Colonic mucosa (tissue), 4 donors: ENCODE measurements at regions not wholly inside any gene's neighbourhood (a gene's known extent, or its start where the extent isn't known, plus 50 kb on each side); places are given as distances from the start of the nearest gene placed in this dataset.
A peak's percentile ranks its signal among the peaks of the same experiment; 100 is the strongest.

ENCODE experiments used
- DNase-seq: peaks from one replicate; pipeline ENCODE4 v3.0.0-alpha.2; 2020
- H3K27ac ChIP-seq: fragments of 200-600 bp; one replicate; pipeline ENCODE4 v1.8.0; 2021
- H3K27me3 ChIP-seq: fragments of 200-600 bp; one replicate; pipeline ENCODE4 v1.8.0; 2021
- H3K36me3 ChIP-seq: fragments of 200-600 bp; one replicate; pipeline ENCODE4 v1.8.0; 2021
- H3K4me1 ChIP-seq: fragments of 200-600 bp; one replicate; pipeline ENCODE4 v1.8.0; 2021; ENCODE audit warnings: mild to moderate bottlenecking
- H3K4me3 ChIP-seq: fragments of 200-600 bp; one replicate; pipeline ENCODE4 v1.8.0; 2021
- H3K9ac ChIP-seq, 2 donors: one replicate each; pipeline ENCODE4 v1.7.0; 2013; ENCODE audit warnings: control low read depth in 2 of 2, low read depth in 2 of 2, low read length in 2 of 2
- H3K9me3 ChIP-seq: fragments of 200-600 bp; one replicate; pipeline ENCODE4 v1.8.0; 2021
- intact Hi-C: fragments of 100-400 bp; cut with DNase I; formaldehyde crosslinking; loops from one replicate; pipeline ENCODE4 v1.14.1; 2022
- TF ChIP-seq, protein P1 (sequence below): fragments of 200-600 bp; IDR thresholded peaks from one replicate; pipeline ENCODE4 v1.8.0; 2022; ENCODE audit warnings: antibody characterized with exemption, mild to moderate bottlenecking
- donor health status: healthy.
- donor health status: DM: no; HTN: no; CAD: no.
- donor health status: DM: no; HTN: no; CAD: no.

DNA sequence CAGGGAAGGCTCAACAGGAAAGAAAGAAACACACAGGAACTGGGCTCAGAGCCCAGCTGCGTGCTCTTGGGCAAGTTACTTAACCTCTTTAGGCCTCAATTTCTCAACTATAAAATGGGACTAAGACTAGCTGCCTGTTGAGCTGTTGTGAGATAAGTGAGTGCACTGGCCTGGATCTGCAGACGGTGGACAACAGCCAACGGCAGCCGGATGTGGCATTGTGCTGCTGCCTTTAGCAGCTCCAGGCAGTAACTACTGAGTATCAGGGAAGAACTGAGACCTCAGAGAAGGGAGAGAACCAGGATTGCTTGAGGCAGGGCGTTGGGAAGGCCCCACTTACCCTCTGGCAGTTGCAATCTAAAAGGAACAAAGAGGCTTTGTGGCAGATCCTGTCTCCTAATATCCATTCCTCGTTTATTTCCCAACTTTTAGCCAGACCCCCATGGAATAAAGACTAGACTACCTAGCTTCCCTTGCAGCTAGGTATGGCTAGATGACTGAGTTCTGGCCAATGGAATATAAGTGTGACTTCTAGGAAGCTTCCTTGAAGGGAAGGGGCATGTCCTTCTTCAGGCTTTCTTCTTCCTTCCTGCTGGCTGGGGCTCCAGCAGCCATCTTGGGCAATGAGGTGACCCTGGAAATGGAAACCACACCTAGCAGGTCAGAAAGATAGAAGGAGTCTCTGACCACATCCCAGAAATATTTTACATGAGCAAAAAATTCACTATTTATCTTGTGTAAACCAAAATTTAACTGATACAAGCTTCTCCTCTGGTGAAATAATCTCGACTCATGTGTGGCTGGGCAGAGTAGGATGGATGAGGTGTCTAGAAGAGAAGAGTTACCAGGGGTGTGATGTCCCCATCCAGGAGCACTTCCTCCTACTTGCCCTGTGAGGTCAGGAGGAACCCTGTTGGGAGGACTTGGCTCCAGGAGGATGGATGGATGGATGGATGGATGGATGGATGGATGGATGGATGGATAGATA is 67.6 kb downstream of the MRPL14 start:
- Histone ChIP-seq H3K9me3 (no peaks in the 10 kb centered on the region), H3K27ac (peak overlapping the region; percentile 73), H3K27me3 (no peaks in the 10 kb centered on the region), H3K4me3 (no peak overlapping the region), H3K36me3 (no peaks in the 10 kb centered on the region), H3K9ac (no peak overlapping the region), H3K4me1 (no peaks in the 10 kb centered on the region)
- intact Hi-C loops, result no loop called here
- TF ChIP-seq, protein P1, sequence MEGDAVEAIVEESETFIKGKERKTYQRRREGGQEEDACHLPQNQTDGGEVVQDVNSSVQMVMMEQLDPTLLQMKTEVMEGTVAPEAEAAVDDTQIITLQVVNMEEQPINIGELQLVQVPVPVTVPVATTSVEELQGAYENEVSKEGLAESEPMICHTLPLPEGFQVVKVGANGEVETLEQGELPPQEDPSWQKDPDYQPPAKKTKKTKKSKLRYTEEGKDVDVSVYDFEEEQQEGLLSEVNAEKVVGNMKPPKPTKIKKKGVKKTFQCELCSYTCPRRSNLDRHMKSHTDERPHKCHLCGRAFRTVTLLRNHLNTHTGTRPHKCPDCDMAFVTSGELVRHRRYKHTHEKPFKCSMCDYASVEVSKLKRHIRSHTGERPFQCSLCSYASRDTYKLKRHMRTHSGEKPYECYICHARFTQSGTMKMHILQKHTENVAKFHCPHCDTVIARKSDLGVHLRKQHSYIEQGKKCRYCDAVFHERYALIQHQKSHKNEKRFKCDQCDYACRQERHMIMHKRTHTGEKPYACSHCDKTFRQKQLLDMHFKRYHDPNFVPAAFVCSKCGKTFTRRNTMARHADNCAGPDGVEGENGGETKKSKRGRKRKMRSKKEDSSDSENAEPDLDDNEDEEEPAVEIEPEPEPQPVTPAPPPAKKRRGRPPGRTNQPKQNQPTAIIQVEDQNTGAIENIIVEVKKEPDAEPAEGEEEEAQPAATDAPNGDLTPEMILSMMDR, result no peak
- no peak for DNase-seq

DNA sequence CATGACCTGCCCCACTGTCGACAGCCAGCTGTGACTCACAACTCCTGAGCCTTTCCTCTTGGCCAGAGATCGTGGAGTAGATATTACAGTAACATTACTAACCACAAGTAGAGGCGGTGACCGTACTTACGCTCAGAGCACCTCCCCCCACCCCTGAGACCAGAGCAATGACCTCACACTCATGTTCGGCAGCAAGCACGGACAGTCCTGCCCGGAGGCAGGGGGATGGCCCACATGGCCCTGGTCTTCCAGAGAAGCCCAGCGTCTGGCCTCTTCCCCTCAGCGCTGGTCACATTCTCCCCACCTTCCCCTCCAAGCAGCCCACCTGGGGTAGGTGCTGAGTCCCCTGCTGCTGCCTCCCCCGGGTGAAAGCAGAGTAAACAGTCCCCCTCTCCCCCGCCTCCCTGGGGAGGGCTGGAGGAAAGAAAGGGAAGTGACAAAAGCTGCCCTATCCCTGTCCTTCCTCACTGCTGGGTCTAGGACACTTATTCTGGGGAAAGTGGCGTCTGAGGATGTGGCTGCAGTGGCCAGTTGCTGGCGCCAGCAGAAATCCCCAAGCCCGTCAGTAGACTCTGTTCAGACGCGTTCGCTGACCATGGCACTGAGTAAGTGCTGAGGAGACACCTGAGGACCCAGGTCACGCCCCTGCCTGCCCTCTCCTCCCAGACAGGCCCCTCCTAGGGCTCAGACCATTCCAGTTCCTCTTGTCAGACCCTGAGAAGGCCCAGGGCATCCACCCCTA is 68.5 kb downstream of the MRPL14 start:
- intact Hi-C loops, result no loop called here
- no peaks in the 10 kb centered on the region for H3K4me1 ChIP-seq
- H3K4me3 ChIP-seq, result no peak overlapping the region
- H3K9ac ChIP-seq, result peak overlapping the region in 1 of 2 donors; percentile 41
- H3K36me3 ChIP-seq, result no peaks in the 10 kb centered on the region
- H3K9me3 ChIP-seq, result no peaks in the 10 kb centered on the region
- DNase-seq, result peak; percentile 63
- H3K27ac ChIP-seq, result peak overlapping the region; percentile 73
- H3K27me3 ChIP-seq, result no peaks in the 10 kb centered on the region
- TF ChIP-seq, protein P1, result no peak

DNA sequence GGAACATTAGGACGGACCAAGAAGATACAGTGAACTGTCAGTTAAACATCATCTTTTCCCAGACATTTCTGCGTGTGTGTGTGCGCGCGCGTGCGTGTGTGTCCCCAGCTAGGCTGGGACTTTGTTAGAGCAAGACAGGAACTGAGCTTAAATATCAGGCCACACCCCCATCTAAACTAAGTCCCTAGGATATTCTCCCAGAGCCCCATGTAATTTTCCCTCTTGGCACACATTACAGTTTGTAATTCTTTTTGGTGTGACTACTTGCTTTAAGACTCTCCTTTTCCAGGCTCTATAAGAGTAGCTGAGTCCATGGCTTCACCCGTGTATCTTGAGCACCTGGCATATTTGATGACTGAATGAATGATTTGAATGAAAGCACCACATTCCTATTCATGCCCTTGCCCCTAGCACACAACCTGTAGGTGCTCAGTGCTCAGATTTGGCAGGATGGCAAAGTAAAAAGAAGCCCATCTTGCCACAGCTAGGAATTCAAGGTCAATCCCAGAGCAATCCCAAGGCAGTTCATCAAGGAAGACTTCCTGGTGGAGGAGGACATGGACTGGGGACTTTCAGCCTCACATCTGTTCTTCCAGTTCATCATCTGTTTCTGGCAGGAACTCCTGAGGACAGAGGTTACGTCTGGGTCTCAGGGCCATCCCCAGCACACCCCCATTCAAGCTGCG is 69.2 kb downstream of the MRPL14 start:
- no peaks in the 10 kb centered on the region for H3K4me1 ChIP-seq
- no peaks in the 10 kb centered on the region for H3K36me3 ChIP-seq
- no peak for DNase-seq
- no peak overlapping the region for H3K9ac ChIP-seq
- no peaks in the 10 kb centered on the region for H3K27me3 ChIP-seq
- intact Hi-C loops, result no loop called here
- peak overlapping the region; percentile 73 for H3K27ac ChIP-seq
- H3K9me3 ChIP-seq, result no peaks in the 10 kb centered on the region
- no peak overlapping the region for H3K4me3 ChIP-seq
- TF ChIP-seq, protein P1, result no peak

DNA sequence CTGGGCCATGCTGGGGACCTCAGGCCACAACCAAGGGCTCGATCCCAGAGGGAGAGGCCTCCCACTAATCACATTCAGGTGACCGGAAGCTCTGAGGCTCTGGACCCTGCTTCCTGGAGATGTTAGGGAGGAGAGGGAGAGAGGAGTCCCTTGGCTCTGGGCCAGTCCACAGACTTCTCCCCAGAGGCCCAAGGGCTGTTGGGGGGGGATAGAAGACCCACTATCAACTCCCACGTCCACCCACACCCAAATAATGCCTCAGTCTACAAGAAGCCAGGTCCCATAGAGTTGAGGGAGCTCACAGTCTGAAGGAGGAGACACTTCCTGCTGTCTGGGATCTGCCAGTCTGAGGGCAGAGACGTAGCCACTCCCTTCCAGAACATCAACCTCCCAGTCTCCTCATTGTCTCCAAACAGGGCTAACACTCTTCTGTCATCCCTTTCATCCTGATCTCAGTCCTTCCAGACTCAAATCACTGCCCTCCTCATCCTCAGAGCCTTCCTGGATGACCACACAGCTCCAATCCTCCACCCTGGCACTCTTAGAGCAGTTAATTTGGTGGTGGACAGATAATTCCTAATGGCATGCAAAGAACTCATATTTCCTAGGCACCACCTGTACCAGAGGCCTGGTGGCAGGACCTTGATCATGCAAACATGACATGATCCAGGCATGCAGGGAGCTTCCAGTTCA is 69.9 kb downstream of the MRPL14 start:
- TF ChIP-seq, protein P1, result no peak
- no peak for DNase-seq
- no peaks in the 10 kb centered on the region for H3K9me3 ChIP-seq
- H3K4me1 ChIP-seq, result no peaks in the 10 kb centered on the region
- no peak overlapping the region for H3K4me3 ChIP-seq
- H3K27ac ChIP-seq, result peak overlapping the region; percentile 73
- intact Hi-C loops, result no loop called here
- no peak overlapping the region for H3K9ac ChIP-seq
- no peaks in the 10 kb centered on the region for H3K27me3 ChIP-seq
- H3K36me3 ChIP-seq, result no peaks in the 10 kb centered on the region
